ENCODE measurements at regions not wholly inside any gene's neighbourhood (a gene's known extent, or its start where the extent isn't known, plus 50 kb on each side); places are given as distances from the start of the nearest gene placed in this dataset.
A peak's percentile ranks its signal among the peaks of the same experiment; 100 is the strongest.

GRCh38 chr12:24127919-24128721, 178.7 kb upstream of the SOX5 start:
- no peak for FAIRE-seq

GRCh38 chr12:24125280-24125679, 175.8 kb upstream of the SOX5 start:
- Mint-ChIP-seq H3K36me3 (ENCODE audit: low read depth, unreplicated experiment) (no peaks in the 10 kb centered on the region), H3K9me3 (ENCODE audit: unreplicated experiment) (no peaks in the 10 kb centered on the region), H3K27me3 (ENCODE audit: low read depth, unreplicated experiment) (no peaks in the 10 kb centered on the region), H3K4me1 (ENCODE audit: low read depth, unreplicated experiment) (no peaks in the 10 kb centered on the region), H3K4me3 (ENCODE audit: unreplicated experiment) (no peak overlapping the region), H3K27ac (ENCODE audit: unreplicated experiment) (no peak overlapping the region)
- Histone ChIP-seq H4K20me1 (ENCODE audit: insufficient read depth, low read length) (no peaks in the 10 kb centered on the region), H3K27ac (ENCODE audit: low read depth, low read length) (no peak overlapping the region), H3K79me2 (ENCODE audit: insufficient read depth, low read length) (no peaks in the 10 kb centered on the region), H3K27me3 (ENCODE audit: insufficient read depth, low read length) (no peaks in the 10 kb centered on the region), H3K9ac (ENCODE audit: low read length) (no peak overlapping the region), H2AFZ (ENCODE audit: low read depth, low read length) (no peak overlapping the region), H3K4me2 (ENCODE audit: low read length) (no peak overlapping the region), H3K36me3 (ENCODE audit: insufficient read depth, low read length) (no peaks in the 10 kb centered on the region), H3K4me3 (ENCODE audit: insufficient read depth, low read depth, low read length) (no peak overlapping the region), H3K4me1 (ENCODE audit: insufficient read depth, low read length) (no peaks in the 10 kb centered on the region), H3K9me3 (ENCODE audit: insufficient read depth, low read depth, low read length) (no peaks in the 10 kb centered on the region)
- DNase-seq (ENCODE audit: low read depth) (no peak), FAIRE-seq (no peak)
- TF ChIP-seq EZH2 (IDR thresholded peaks at IDR 0.05; ENCODE audit: insufficient read depth, low read length) (no peak), CTCF (IDR thresholded peaks at IDR 0.05; ENCODE audit: insufficient read depth, low read depth, low read length) (no peak)

More at GRCh38 chr12:24127919-24128721, 178.7 kb upstream of the SOX5 start:
- no peaks in the 10 kb centered on the region for H3K4me1 ChIP-seq (ENCODE audit: insufficient read depth, low read length)
- no peaks in the 10 kb centered on the region for H4K20me1 ChIP-seq (ENCODE audit: insufficient read depth, low read length)
- Mint-ChIP-seq H3K36me3 (ENCODE audit: low read depth, unreplicated experiment) (no peaks in the 10 kb centered on the region), H3K27ac (ENCODE audit: unreplicated experiment) (no peak overlapping the region), H3K4me3 (ENCODE audit: unreplicated experiment) (no peak overlapping the region), H3K27me3 (ENCODE audit: low read depth, unreplicated experiment) (no peaks in the 10 kb centered on the region), H3K9me3 (ENCODE audit: unreplicated experiment) (no peaks in the 10 kb centered on the region), H3K4me1 (ENCODE audit: low read depth, unreplicated experiment) (no peaks in the 10 kb centered on the region)
- no peaks in the 10 kb centered on the region for H3K36me3 ChIP-seq (ENCODE audit: insufficient read depth, low read length)
- no peak for TF ChIP-seq CTCF (IDR thresholded peaks at IDR 0.05; ENCODE audit: insufficient read depth, low read depth, low read length)
- TF ChIP-seq EZH2 (IDR thresholded peaks at IDR 0.05; ENCODE audit: insufficient read depth, low read length) = no peak
- H3K4me3 ChIP-seq (ENCODE audit: insufficient read depth, low read depth, low read length) = no peak overlapping the region
- no peaks in the 10 kb centered on the region for H3K27me3 ChIP-seq (ENCODE audit: insufficient read depth, low read length)
- no peak overlapping the region for H3K4me2 ChIP-seq (ENCODE audit: low read length)
- H3K27ac ChIP-seq (ENCODE audit: low read depth, low read length) = no peak overlapping the region
- no peak overlapping the region for H3K9ac ChIP-seq (ENCODE audit: low read length)
- no peak overlapping the region for H2AFZ ChIP-seq (ENCODE audit: low read depth, low read length)
- no peaks in the 10 kb centered on the region for H3K9me3 ChIP-seq (ENCODE audit: insufficient read depth, low read depth, low read length)
- H3K79me2 ChIP-seq (ENCODE audit: insufficient read depth, low read length) = no peaks in the 10 kb centered on the region
- no peak for DNase-seq (ENCODE audit: low read depth)

- TF ChIP-seq CTCF (IDR thresholded peaks at IDR 0.05; ENCODE audit: insufficient read depth, low read depth, low read length) (no peak), EZH2 (IDR thresholded peaks at IDR 0.05; ENCODE audit: insufficient read depth, low read length) (no peak)
- Histone ChIP-seq H3K36me3 (ENCODE audit: insufficient read depth, low read length) (no peaks in the 10 kb centered on the region), H3K9ac (ENCODE audit: low read length) (no peak overlapping the region), H3K27me3 (ENCODE audit: insufficient read depth, low read length) (no peaks in the 10 kb centered on the region), H3K27ac (ENCODE audit: low read depth, low read length) (no peak overlapping the region), H3K4me1 (ENCODE audit: insufficient read depth, low read length) (no peaks in the 10 kb centered on the region), H3K9me3 (ENCODE audit: insufficient read depth, low read depth, low read length) (no peaks in the 10 kb centered on the region), H3K79me2 (ENCODE audit: insufficient read depth, low read length) (no peaks in the 10 kb centered on the region), H2AFZ (ENCODE audit: low read depth, low read length) (no peak overlapping the region), H4K20me1 (ENCODE audit: insufficient read depth, low read length) (no peaks in the 10 kb centered on the region), H3K4me3 (ENCODE audit: insufficient read depth, low read depth, low read length) (no peak overlapping the region), H3K4me2 (ENCODE audit: low read length) (no peak overlapping the region)
- Mint-ChIP-seq H3K4me1 (ENCODE audit: low read depth, unreplicated experiment) (no peaks in the 10 kb centered on the region), H3K27ac (ENCODE audit: unreplicated experiment) (no peak overlapping the region), H3K27me3 (ENCODE audit: low read depth, unreplicated experiment) (no peaks in the 10 kb centered on the region), H3K9me3 (ENCODE audit: unreplicated experiment) (no peaks in the 10 kb centered on the region), H3K36me3 (ENCODE audit: low read depth, unreplicated experiment) (no peaks in the 10 kb centered on the region), H3K4me3 (ENCODE audit: unreplicated experiment) (no peak overlapping the region)
- FAIRE-seq (no peak), DNase-seq (ENCODE audit: low read depth) (peak; percentile 59)
Measured at GRCh38 chr12:24121911-24122310, 172.4 kb upstream of the SOX5 start.
